GM12878 (cell line): ENCODE measurements at regions not wholly inside any gene's neighbourhood (a gene's known extent, or its start where the extent isn't known, plus 50 kb on each side); places are given as distances from the start of the nearest gene placed in this dataset.

Experiments
- ATAC-seq: fragments of 200-7000 bp; cut with Tn5 transposase; 3 replicates; pipeline ENCODE4 v1.9.1; 2020; ENCODE audit warnings: mild to moderate bottlenecking, moderate library complexity
- BruUV-seq: library from RNA; stranded (reverse); fragments of 400-500 nt; replicated peaks from 2 replicates; lab custom pipeline; 2021; lab: Mats Ljungman, UMichigan
- CTCF ChIA-PET: fragments of 300-600 bp; sonication (Branson Sonifier 250); formaldehyde crosslinking; extraction: SDS; loops from one replicate; lab custom pipeline; 2021; ENCODE audit warnings: inconsistent platforms; lab: Yijun Ruan, JAX
- POLR2A ChIA-PET: fragments of 350-600 bp; formaldehyde crosslinking; extraction: SDS; loops from one replicate; lab custom pipeline; 2021; ENCODE audit warnings: inconsistent platforms; lab: Charles Lee
- RAD21 ChIA-PET: fragments of 300-600 bp; sonication (Branson Sonifier 250); formaldehyde crosslinking; loops from one replicate; lab custom pipeline; 2023; ENCODE audit warnings: antibody characterized with exemption; ENCODE audit not compliant: unreplicated experiment; lab: Charles Lee
- SMC1A ChIA-PET: fragments of 300-600 bp; sonication (Branson Sonifier 250); formaldehyde crosslinking; loops from one replicate; lab custom pipeline; 2023; ENCODE audit not compliant: unreplicated experiment, uncharacterized antibody; lab: Charles Lee
- DNase-seq: peaks from one replicate; pipeline ENCODE4 v3.0.0-alpha.2; 2011; ENCODE audit warnings: low read depth, low spot score
- FAIRE-seq: peaks from 3 replicates; lab custom pipeline; 2011; peaks lifted over from hg19 to GRCh38; lab: Jason Lieb, UNC
- H2AFZ ChIP-seq: 2 replicates; pipeline ENCODE4 v1.6.0; 2011; ENCODE audit warnings: low read depth, low read length, control low read depth; ENCODE audit not compliant: control insufficient read depth
- H3K27ac ChIP-seq: 2 replicates; pipeline ENCODE4 v1.5.1; 2011; ENCODE audit warnings: control low read depth; ENCODE audit not compliant: control insufficient read depth, insufficient read depth
- H3K27me3 ChIP-seq, 2 experiments: replicated peaks in 1 of 2; 2 replicates each; pipeline versions ENCODE4 v1.6.0 to v1.6.1; 2011; ENCODE audit warnings: low read length in 1 of 2; ENCODE audit not compliant: control insufficient read depth in 2 of 2, insufficient read depth in 2 of 2
- H3K36me3 ChIP-seq, 2 experiments: 2 replicates each; pipeline ENCODE4 v1.5.1; 2011; ENCODE audit warnings: low read length in 1 of 2; ENCODE audit not compliant: control insufficient read depth in 2 of 2, insufficient read depth in 2 of 2
- H3K4me1 ChIP-seq: 2 replicates; pipeline ENCODE4 v1.6.1; 2011; ENCODE audit warnings: mild to moderate bottlenecking, low read length, moderate library complexity, mixed read lengths; ENCODE audit not compliant: control insufficient read depth, insufficient read depth
- H3K4me2 ChIP-seq: 2 replicates; pipeline ENCODE4 v1.6.0; 2011; ENCODE audit warnings: control low read depth; ENCODE audit not compliant: control insufficient read depth, insufficient read depth
- H3K4me3 ChIP-seq: fragments of 200-600 bp; sonication (generic); 2 replicates; pipeline ENCODE4 v1.5.1; 2016
- H3K79me2 ChIP-seq: 2 replicates; pipeline ENCODE4 v1.6.0; 2011; ENCODE audit warnings: low read length; ENCODE audit not compliant: control insufficient read depth, insufficient read depth
- H3K9ac ChIP-seq: 2 replicates; pipeline ENCODE4 v1.8.0; 2011; ENCODE audit warnings: low read length, control low read depth, mixed read lengths; ENCODE audit not compliant: control insufficient read depth, insufficient read depth
- H3K9me3 ChIP-seq: replicated peaks from 3 replicates; pipeline ENCODE4 v1.5.1; 2011; ENCODE audit warnings: mild to moderate bottlenecking, low read length; ENCODE audit not compliant: control insufficient read depth, insufficient read depth
- H4K20me1 ChIP-seq: 2 replicates; pipeline ENCODE4 v1.6.0; 2011; ENCODE audit not compliant: control insufficient read depth, insufficient read depth
- CBX3 ChIP-seq: fragments of 200-600 bp; sonication (generic); IDR thresholded peaks from 2 replicates; pipeline ENCODE4 v1.6.1; 2016; ENCODE audit warnings: low read depth, borderline replicate concordance
- CREB1 ChIP-seq: IDR thresholded peaks from 2 replicates; pipeline ENCODE4 v1.6.1; 2012; ENCODE audit warnings: low read depth, mild to moderate bottlenecking, inconsistent platforms
- DPF2 ChIP-seq: fragments of 450-650 bp; IDR thresholded peaks from 2 replicates; pipeline ENCODE4 v1.6.1; 2017; ENCODE audit warnings: mild to moderate bottlenecking
- JUNB ChIP-seq: IDR thresholded peaks from 2 replicates; pipeline ENCODE4 v1.6.1; 2016; ENCODE audit warnings: antibody characterized with exemption, mild to moderate bottlenecking
- NR2F1 ChIP-seq: fragments of 450-650 bp; conservative IDR thresholded peaks from 2 replicates; pipeline ENCODE4 v1.6.1; 2017; ENCODE audit warnings: mild to moderate bottlenecking
- PAX8 ChIP-seq: fragments of 450-650 bp; IDR thresholded peaks from 2 replicates; pipeline ENCODE4 v1.6.1; 2017; ENCODE audit warnings: mild to moderate bottlenecking, moderate library complexity
- PBX3 ChIP-seq: IDR thresholded peaks from 2 replicates; pipeline ENCODE4 v1.6.1; 2011; ENCODE audit warnings: mild to moderate bottlenecking, low read depth, low read length, moderate library complexity; ENCODE audit not compliant: insufficient replicate concordance
- RAD51 ChIP-seq: fragments of 450-650 bp; IDR thresholded peaks from 2 replicates; pipeline ENCODE4 v1.6.1; 2016; ENCODE audit warnings: moderate library complexity, mild to moderate bottlenecking, inconsistent platforms
- SP1 ChIP-seq: IDR thresholded peaks from one replicate; pipeline ENCODE4 v1.6.1; 2011; ENCODE audit warnings: low read depth, low read length
- SREBF1 ChIP-seq: IDR thresholded peaks from 2 replicates; pipeline ENCODE4 v1.6.1; 2012; ENCODE audit warnings: mild to moderate bottlenecking, low read length
- YY1 ChIP-seq: IDR thresholded peaks from 2 replicates; pipeline ENCODE4 v1.6.1; 2011; ENCODE audit warnings: low read depth, mild to moderate bottlenecking, low read length
- ZNF207 ChIP-seq: fragments of 450-650 bp; IDR thresholded peaks from 2 replicates; pipeline ENCODE4 v1.6.1; 2014; ENCODE audit warnings: antibody characterized with exemption, mild to moderate bottlenecking, borderline replicate concordance
- ZNF24 ChIP-seq: fragments of 450-650 bp; IDR thresholded peaks from 2 replicates; pipeline ENCODE4 v1.6.1; 2017; ENCODE audit warnings: antibody characterized with exemption, mild to moderate bottlenecking
- ZNF622 ChIP-seq: fragments of 450-650 bp; IDR thresholded peaks from 2 replicates; pipeline ENCODE4 v1.6.1; 2017; ENCODE audit warnings: mild to moderate bottlenecking, inconsistent platforms
- ZNF687 ChIP-seq: fragments of 450-650 bp; IDR thresholded peaks from 2 replicates; pipeline ENCODE4 v1.6.1; 2017; ENCODE audit warnings: mild to moderate bottlenecking, moderate library complexity
- ZZZ3 ChIP-seq: IDR thresholded peaks from 2 replicates; pipeline ENCODE4 v1.6.1; 2011; ENCODE audit warnings: low read depth; ENCODE audit not compliant: control insufficient read depth, insufficient read length
- WGBS: methylation state at CpG from one replicate; pipeline ENCODE4 v1.1.6; 2016; ENCODE audit warnings: low lambda C conversion rate; ENCODE audit not compliant: insufficient replicate concordance, insufficient coverage; ENCODE audit errors: missing lambda C conversion rate; 5-methylcytosine and 5-hydroxymethylcytosine counted together
- in situ Hi-C: fragments of 300-500 bp; cut with MboI; formaldehyde crosslinking; loops from 9 replicates; pipeline ENCODE4 v1.14.3; 2018; ENCODE audit warnings: mixed read lengths
- intact Hi-C: fragments of 100-400 bp; cut with micrococcal nuclease; formaldehyde crosslinking; loops from one replicate; pipeline ENCODE4 v1.14.2; 2022; ENCODE audit not compliant: unreplicated experiment

- H3K4me3 ChIP-seq, result no peak overlapping the region
- no peaks in the 10 kb centered on the region for H3K79me2 ChIP-seq
- H3K27ac ChIP-seq, result no peak overlapping the region
- no peaks in the 10 kb centered on the region; the same call in 2 of the 3 replicates for H3K9me3 ChIP-seq
- no peak overlapping the region for H2AFZ ChIP-seq
- ATAC-seq, result peak; percentile 40
- ChIA-PET CTCF (interaction anchor here (0.7 kb wide), 1 partner anchor 12 kb away, joined by 3 read pairs; no protein-coding TSS in a partner anchor), POLR2A (no interaction called here), RAD21 (no interaction called here), SMC1A (no interaction called here)
- no peak for FAIRE-seq
- intact Hi-C loops (no loop called here), in situ Hi-C loops (no loop called here)
- no peak for DNase-seq
- 26% methylated on average over 6 of the region's 6 CpGs for WGBS
- no peak overlapping the region for H3K4me2 ChIP-seq
- no peak overlapping the region for H3K9ac ChIP-seq
- BruUV-seq, result no TSS peak
- no peaks in the 10 kb centered on the region for H3K36me3 ChIP-seq
- no peaks in the 10 kb centered on the region for H3K27me3 ChIP-seq
- H4K20me1 ChIP-seq, result no peaks in the 10 kb centered on the region
- no peak for TF ChIP-seq ZZZ3
- TF ChIP-seq SREBF1, result no peak
- TF ChIP-seq ZNF24, result no peak
- no peak for TF ChIP-seq ZNF622
- no peak for TF ChIP-seq PAX8
- TF ChIP-seq ZNF207, result no peak
- no peak for TF ChIP-seq CBX3
- TF ChIP-seq CREB1, result no peak
- no peak for TF ChIP-seq NR2F1
- TF ChIP-seq SP1, result no peak
- no peaks in the 10 kb centered on the region for H3K4me1 ChIP-seq
Measured at GRCh38 chr13:88896466-88896865, 1225.3 kb downstream of the SLITRK5 start.

GRCh38 chr13:88908961-88909441 lies 1237.8 kb downstream of the SLITRK5 start:
- Histone ChIP-seq H4K20me1 (no peaks in the 10 kb centered on the region), H3K79me2 (no peaks in the 10 kb centered on the region), H3K27me3 (no peaks in the 10 kb centered on the region), H3K9me3 (no peaks in the 10 kb centered on the region), H3K36me3 (no peaks in the 10 kb centered on the region), H3K27ac (no peak overlapping the region), H3K9ac (no peak overlapping the region), H2AFZ (no peak overlapping the region), H3K4me1 (no peaks in the 10 kb centered on the region), H3K4me3 (no peak overlapping the region), H3K4me2 (no peak overlapping the region)
- no TSS peak for BruUV-seq
- intact Hi-C loops (no loop called here), in situ Hi-C loops (no loop called here)
- ChIA-PET RAD21 (no interaction called here), CTCF (interaction anchor here (1.5 kb wide), 1 partner anchor 13 kb away, joined by 3 read pairs; no protein-coding TSS in a partner anchor), SMC1A (no interaction called here), POLR2A (interaction anchor here (0.5 to 0.7 kb wide), 2 partner anchors 15 to 119 kb away, joined by 3 read pairs; no protein-coding TSS in a partner anchor)
- ATAC-seq (peak; percentile 89), DNase-seq (no peak), FAIRE-seq (no peak)
- whole genome bisulfite sequencing, result 48% methylated on average over 2 of the region's 2 CpGs
- 0 out of 2 replicates have a peak, but pooled peaks have one; percentile 14 for TF ChIP-seq DPF2
- TF ChIP-seq YY1, result no peak
- peak; percentile 78 for TF ChIP-seq RAD51
- 0 out of 2 replicates have a peak, but pooled peaks have one; percentile 40 for TF ChIP-seq ZNF687
- no peak for TF ChIP-seq JUNB
- no peak for TF ChIP-seq PBX3
